ENCODE measurements at regions not wholly inside any gene's neighbourhood (a gene's known extent, or its start where the extent isn't known, plus 50 kb on each side); places are given as distances from the start of the nearest gene placed in this dataset.

GRCh38 chr11:97361812-97362378 lies 972.1 kb downstream of the JRKL start:
- Histone ChIP-seq H3K4ac (ENCODE audit: low read depth, low read length) (no peak overlapping the region), H3K4me2 (ENCODE audit: low read depth, low read length) (no peak overlapping the region), H2BK120ac (ENCODE audit: low read depth, low read length) (no peak overlapping the region), H3K36me3 (ENCODE audit: control insufficient read depth, insufficient read depth, low read length) (no peaks in the 10 kb centered on the region), H3K56ac (ENCODE audit: extremely low read depth, insufficient read depth, low read length) (no peak overlapping the region), H3K9me1 (ENCODE audit: insufficient read depth, low read length) (no peaks in the 10 kb centered on the region), H2AK5ac (ENCODE audit: low read depth, low read length) (no peak overlapping the region), H2AK9ac (replicated peaks; ENCODE audit: low read depth, low read length, poor library complexity) (no peak overlapping the region), H2BK20ac (ENCODE audit: low read depth, low read length) (no peak overlapping the region), H2BK5ac (ENCODE audit: low read depth, low read length, poor library complexity, severe bottlenecking) (no peak overlapping the region), H3K4me1 (ENCODE audit: control insufficient read depth, insufficient read depth, low read length) (no peaks in the 10 kb centered on the region), H3K9ac (ENCODE audit: low read depth, low read length) (no peak overlapping the region), H3K14ac (replicated peaks; ENCODE audit: low read depth, low read length) (no peak overlapping the region), H4K20me1 (ENCODE audit: insufficient read depth, low read length) (no peaks in the 10 kb centered on the region), H2BK15ac (ENCODE audit: low read depth, low read length) (no peak overlapping the region), H3K23ac (ENCODE audit: low read depth, low read length) (no peak overlapping the region), H2AFZ (replicated peaks; ENCODE audit: low read length, poor library complexity) (no peak overlapping the region), H3K27ac (ENCODE audit: insufficient read depth, low read length) (no peak overlapping the region), H3K18ac (ENCODE audit: low read depth, low read length) (no peak overlapping the region), H3K9me3 (ENCODE audit: control insufficient read depth, insufficient read depth, low read length) (peaks cover 13% of the 10 kb centered on the region), H3K27me3 (ENCODE audit: control insufficient read depth, insufficient read depth, low read length) (no peaks in the 10 kb centered on the region), H3K79me1 (ENCODE audit: low read depth in 1 of 2, low read length in 2 of 2) (no peaks in the 10 kb centered on the region), H4K5ac (ENCODE audit: low read depth, low read length) (no peak overlapping the region), H4K91ac (ENCODE audit: insufficient read depth, low read depth, low read length) (no peak overlapping the region), H3K4me3 (ENCODE audit: insufficient read depth, low read depth, low read length) (no peak overlapping the region), H4K8ac (ENCODE audit: low read depth in 2 of 2, low read length in 2 of 2) (no peak overlapping the region)
- POLR2A ChIA-PET (ENCODE audit: unreplicated experiment): no interaction called here
- no CpG with 5 or more reads among the region's 1 CpG for WGBS, 2 experiments (ENCODE audit: extremely low coverage in 2 of 2, insufficient read length in 1 of 2)
- intact Hi-C loops (cut with micrococcal nuclease): no loop called here
- in situ Hi-C loops (cut with MboI; ENCODE audit: low sequenced_read_pairs): no loop called here
- BruUV-seq (replicated peaks): no TSS peak
- TF ChIP-seq NFE2L2 (IDR thresholded peaks at IDR 0.05; ENCODE audit: low read depth, low read length): no peak
- no peak for TF ChIP-seq USF2 (IDR thresholded peaks at IDR 0.05; ENCODE audit: low read depth, low read length)
- no peak for TF ChIP-seq BHLHE40 (IDR thresholded peaks at IDR 0.05; ENCODE audit: low read depth, low read length)
- TF ChIP-seq RAD21 (IDR thresholded peaks at IDR 0.05; ENCODE audit: low read length): no peak
- no peak for ATAC-seq (ENCODE audit: low read depth)
- dilution Hi-C loops (cut with HindIII; ENCODE audit: low sequenced_read_pairs, unreplicated experiment): no loop called here
- CTCF ChIA-PET: no interaction called here
- no peak for DNase-seq

Data from IMR-90 (cell line).